ENCODE measurements at regions not wholly inside any gene's neighbourhood (a gene's known extent, or its start where the extent isn't known, plus 50 kb on each side); places are given as distances from the start of the nearest gene placed in this dataset.

GRCh38 chr12:69061574-69061973 is 128.6 kb upstream of the CPM start:
- 75% methylated on average over 1 of the region's 1 CpG for WGBS
- Histone ChIP-seq H3K4me1 (ENCODE audit: insufficient read depth) (no peaks in the 10 kb centered on the region), H3K27ac (ENCODE audit: low read depth) (no peak overlapping the region), H3K36me3 (ENCODE audit: insufficient read depth) (no peaks in the 10 kb centered on the region), H3K4me3 (ENCODE audit: low read depth, low read length) (no peak overlapping the region)
- DNase-seq (ENCODE audit: extremely low spot score) = no peak

- DNase-seq (ENCODE audit: extremely low spot score) = no peak
- H3K4me1 ChIP-seq (ENCODE audit: insufficient read depth) = no peaks in the 10 kb centered on the region
- no peak overlapping the region for H3K27ac ChIP-seq (ENCODE audit: low read depth)
- WGBS = 72% methylated on average over 3 of the region's 3 CpGs
- H3K4me3 ChIP-seq (ENCODE audit: low read depth, low read length) = no peak overlapping the region
- no peaks in the 10 kb centered on the region for H3K36me3 ChIP-seq (ENCODE audit: insufficient read depth)
Observed at GRCh38 chr12:69062621-69063237, 129.8 kb upstream of the CPM start.

- no peaks in the 10 kb centered on the region for H3K36me3 ChIP-seq (ENCODE audit: insufficient read depth)
- no peak overlapping the region for H3K27ac ChIP-seq (ENCODE audit: low read depth)
- no peak overlapping the region for H3K4me3 ChIP-seq (ENCODE audit: low read depth, low read length)
- no peaks in the 10 kb centered on the region for H3K4me1 ChIP-seq (ENCODE audit: insufficient read depth)
- 92% methylated on average over 4 of the region's 4 CpGs for whole genome bisulfite sequencing
- no peak for DNase-seq (ENCODE audit: extremely low spot score)
Observed at GRCh38 chr12:69064734-69065443, 131.9 kb upstream of the CPM start.

GRCh38 chr12:69065775-69066174 is 132.8 kb upstream of the CPM start:
- 83% methylated on average over 5 of the region's 5 CpGs for WGBS
- H3K27ac ChIP-seq (ENCODE audit: low read depth) = no peak overlapping the region
- H3K4me3 ChIP-seq (ENCODE audit: low read depth, low read length) = no peak overlapping the region
- no peaks in the 10 kb centered on the region for H3K36me3 ChIP-seq (ENCODE audit: insufficient read depth)
- DNase-seq (ENCODE audit: extremely low spot score) = no peak
- no peaks in the 10 kb centered on the region for H3K4me1 ChIP-seq (ENCODE audit: insufficient read depth)

- no peaks in the 10 kb centered on the region for H3K36me3 ChIP-seq (ENCODE audit: insufficient read depth)
- no peak overlapping the region for H3K27ac ChIP-seq (ENCODE audit: low read depth)
- DNase-seq (ENCODE audit: extremely low spot score) = no peak
- H3K4me3 ChIP-seq (ENCODE audit: low read depth, low read length) = no peak overlapping the region
- WGBS = 84% methylated on average over 6 of the region's 6 CpGs
- no peaks in the 10 kb centered on the region for H3K4me1 ChIP-seq (ENCODE audit: insufficient read depth)
Observed at GRCh38 chr12:69066492-69067373, 133.8 kb upstream of the CPM start.

- no peak for DNase-seq (ENCODE audit: extremely low spot score)
- no peak overlapping the region for H3K4me3 ChIP-seq (ENCODE audit: low read depth, low read length)
- no peak overlapping the region for H3K27ac ChIP-seq (ENCODE audit: low read depth)
- H3K4me1 ChIP-seq (ENCODE audit: insufficient read depth) = no peaks in the 10 kb centered on the region
- WGBS = 85% methylated on average over 6 of the region's 6 CpGs
- no peaks in the 10 kb centered on the region for H3K36me3 ChIP-seq (ENCODE audit: insufficient read depth)
Observed at GRCh38 chr12:69067713-69068112, 134.7 kb upstream of the CPM start.

GRCh38 chr12:69068448-69068847 is 135.5 kb upstream of the CPM start:
- 86% methylated on average over 3 of the region's 3 CpGs for WGBS
- no peak overlapping the region for H3K4me3 ChIP-seq (ENCODE audit: low read depth, low read length)
- H3K36me3 ChIP-seq (ENCODE audit: insufficient read depth) = no peaks in the 10 kb centered on the region
- H3K27ac ChIP-seq (ENCODE audit: low read depth) = no peak overlapping the region
- DNase-seq (ENCODE audit: extremely low spot score) = no peak
- H3K4me1 ChIP-seq (ENCODE audit: insufficient read depth) = no peaks in the 10 kb centered on the region

GRCh38 chr12:69069479-69069878 is 136.5 kb upstream of the CPM start:
- 92% methylated on average over 10 of the region's 10 CpGs for WGBS
- Histone ChIP-seq H3K27ac (ENCODE audit: low read depth) (no peak overlapping the region), H3K36me3 (ENCODE audit: insufficient read depth) (no peaks in the 10 kb centered on the region), H3K4me3 (ENCODE audit: low read depth, low read length) (no peak overlapping the region), H3K4me1 (ENCODE audit: insufficient read depth) (no peaks in the 10 kb centered on the region)
- DNase-seq (ENCODE audit: extremely low spot score) = no peak

GRCh38 chr12:69070319-69071090 is 137.5 kb upstream of the CPM start:
- 49% methylated on average over 6 of the region's 6 CpGs for WGBS
- Histone ChIP-seq H3K36me3 (ENCODE audit: insufficient read depth) (no peaks in the 10 kb centered on the region), H3K27ac (ENCODE audit: low read depth) (no peak overlapping the region), H3K4me1 (ENCODE audit: insufficient read depth) (no peaks in the 10 kb centered on the region), H3K4me3 (ENCODE audit: low read depth, low read length) (no peak overlapping the region)
- DNase-seq (ENCODE audit: extremely low spot score) = peak; percentile 26

- DNase-seq (ENCODE audit: extremely low spot score) = no peak
- WGBS = 77% methylated on average over 1 of the region's 1 CpG
- H3K4me3 ChIP-seq (ENCODE audit: low read depth, low read length) = no peak overlapping the region
- H3K27ac ChIP-seq (ENCODE audit: low read depth) = no peak overlapping the region
- H3K36me3 ChIP-seq (ENCODE audit: insufficient read depth) = no peaks in the 10 kb centered on the region
- H3K4me1 ChIP-seq (ENCODE audit: insufficient read depth) = no peaks in the 10 kb centered on the region
Observed at GRCh38 chr12:69071091-69071370, 138.1 kb upstream of the CPM start.

- DNase-seq (ENCODE audit: extremely low spot score) = no peak
- no peaks in the 10 kb centered on the region for H3K36me3 ChIP-seq (ENCODE audit: insufficient read depth)
Observed at GRCh38 chr12:69073035-69073434, 140.1 kb upstream of the CPM start.

GRCh38 chr12:69074556-69075349 is 141.8 kb upstream of the CPM start:
- H3K4me3 ChIP-seq (ENCODE audit: low read depth, low read length) = no peak overlapping the region
- H3K27ac ChIP-seq (ENCODE audit: low read depth) = no peak overlapping the region
- H3K36me3 ChIP-seq (ENCODE audit: insufficient read depth) = no peaks in the 10 kb centered on the region
- H3K4me1 ChIP-seq (ENCODE audit: insufficient read depth) = no peaks in the 10 kb centered on the region
- no peak for DNase-seq (ENCODE audit: extremely low spot score)
- WGBS = 85% methylated on average over 5 of the region's 5 CpGs

More at GRCh38 chr12:69073035-69073434, 140.1 kb upstream of the CPM start:
- Histone ChIP-seq H3K4me3 (ENCODE audit: low read depth, low read length) (no peak overlapping the region), H3K27ac (ENCODE audit: low read depth) (no peak overlapping the region), H3K4me1 (ENCODE audit: insufficient read depth) (no peaks in the 10 kb centered on the region)

GRCh38 chr12:69083689-69084088 is 150.7 kb upstream of the CPM start:
- Histone ChIP-seq H3K27ac (ENCODE audit: low read depth) (no peak overlapping the region), H3K36me3 (ENCODE audit: insufficient read depth) (peaks cover 2% of the 10 kb centered on the region), H3K4me3 (ENCODE audit: low read depth, low read length) (no peak overlapping the region), H3K4me1 (ENCODE audit: insufficient read depth) (no peaks in the 10 kb centered on the region)
- DNase-seq (ENCODE audit: extremely low spot score) = no peak
- WGBS = 41% methylated on average over 5 of the region's 5 CpGs

Measured in urinary bladder (tissue), 3 donors.